CD8-positive, alpha-beta memory T cell (primary cell): ENCODE measurements at regions not wholly inside any gene's neighbourhood (a gene's known extent, or its start where the extent isn't known, plus 50 kb on each side); places are given as distances from the start of the nearest gene placed in this dataset.

Source experiments
- CTCF ChIA-PET: fragments of 350-600 bp; sonication (Branson Sonifier 250); formaldehyde crosslinking; loops from one replicate; lab custom pipeline; 2021; ENCODE audit warnings: antibody characterized with exemption; lab: Charles Lee
- POLR2A ChIA-PET: fragments of 350-600 bp; sonication (Branson Sonifier 250); formaldehyde crosslinking; loops from one replicate; lab custom pipeline; 2021; ENCODE audit warnings: antibody characterized with exemption; lab: Charles Lee
- DNase-seq, 5 donors: peaks; one replicate each; pipeline versions ENCODE4 v3.0.0 to v3.0.0-alpha.2; 2020 to 2022; ENCODE audit warnings: mixed read lengths in 1 of 5
- H3K27ac ChIP-seq: one replicate; pipeline ENCODE4 v1.7.0; 2013; ENCODE audit warnings: low read depth, mild to moderate bottlenecking, low read length, moderate library complexity
- H3K27me3 ChIP-seq: 2 replicates; pipeline ENCODE4 v1.7.0; 2013; ENCODE audit warnings: low read length, mild to moderate bottlenecking; ENCODE audit not compliant: insufficient read depth, poor library complexity, severe bottlenecking
- H3K36me3 ChIP-seq: 2 replicates; pipeline ENCODE4 v1.7.0; 2013; ENCODE audit warnings: mild to moderate bottlenecking, low read length, moderate library complexity; ENCODE audit not compliant: insufficient read depth
- H3K4me1 ChIP-seq: 2 replicates; pipeline ENCODE4 v1.7.0; 2013; ENCODE audit warnings: mild to moderate bottlenecking, low read length, moderate library complexity; ENCODE audit not compliant: insufficient read depth
- H3K4me3 ChIP-seq: 2 replicates; pipeline ENCODE4 v1.7.0; 2013; ENCODE audit warnings: mild to moderate bottlenecking, low read length
- H3K9me3 ChIP-seq: 2 replicates; pipeline ENCODE4 v1.7.0; 2013; ENCODE audit warnings: mild to moderate bottlenecking, low read length
- H3K27ac Mint-ChIP-seq, 8 donors: one replicate each; pipeline ENCODE4 v1.8.0; 2020 to 2021; ENCODE audit warnings: mixed read lengths in 8 of 8, mild to moderate bottlenecking in 6 of 8, inconsistent platforms in 3 of 8, moderate library complexity in 3 of 8
- H3K27me3 Mint-ChIP-seq, 2 donors: one replicate each; pipeline ENCODE4 v1.8.0; 2020 to 2021; ENCODE audit warnings: mixed read lengths in 2 of 2, mild to moderate bottlenecking in 1 of 2, moderate library complexity in 1 of 2
- H3K36me3 Mint-ChIP-seq, 3 donors: one replicate each; pipeline ENCODE4 v1.8.0; 2020 to 2021; ENCODE audit warnings: mixed read lengths in 3 of 3, inconsistent platforms in 1 of 3, mild to moderate bottlenecking in 1 of 3
- H3K4me1 Mint-ChIP-seq, 3 donors: one replicate each; pipeline ENCODE4 v1.8.0; 2020 to 2021; ENCODE audit warnings: mixed read lengths in 3 of 3, inconsistent platforms in 1 of 3, mild to moderate bottlenecking in 1 of 3
- H3K4me3 Mint-ChIP-seq, 7 donors: one replicate each; pipeline ENCODE4 v1.8.0; 2020 to 2021; ENCODE audit warnings: mixed read lengths in 7 of 7, mild to moderate bottlenecking in 6 of 7, moderate library complexity in 4 of 7, inconsistent platforms in 2 of 7
- H3K9me3 Mint-ChIP-seq, 5 donors: one replicate each; pipeline ENCODE4 v1.8.0; 2020 to 2022; ENCODE audit warnings: mixed read lengths in 5 of 5, mild to moderate bottlenecking in 3 of 5, moderate library complexity in 2 of 5, inconsistent platforms in 1 of 5

DNA sequence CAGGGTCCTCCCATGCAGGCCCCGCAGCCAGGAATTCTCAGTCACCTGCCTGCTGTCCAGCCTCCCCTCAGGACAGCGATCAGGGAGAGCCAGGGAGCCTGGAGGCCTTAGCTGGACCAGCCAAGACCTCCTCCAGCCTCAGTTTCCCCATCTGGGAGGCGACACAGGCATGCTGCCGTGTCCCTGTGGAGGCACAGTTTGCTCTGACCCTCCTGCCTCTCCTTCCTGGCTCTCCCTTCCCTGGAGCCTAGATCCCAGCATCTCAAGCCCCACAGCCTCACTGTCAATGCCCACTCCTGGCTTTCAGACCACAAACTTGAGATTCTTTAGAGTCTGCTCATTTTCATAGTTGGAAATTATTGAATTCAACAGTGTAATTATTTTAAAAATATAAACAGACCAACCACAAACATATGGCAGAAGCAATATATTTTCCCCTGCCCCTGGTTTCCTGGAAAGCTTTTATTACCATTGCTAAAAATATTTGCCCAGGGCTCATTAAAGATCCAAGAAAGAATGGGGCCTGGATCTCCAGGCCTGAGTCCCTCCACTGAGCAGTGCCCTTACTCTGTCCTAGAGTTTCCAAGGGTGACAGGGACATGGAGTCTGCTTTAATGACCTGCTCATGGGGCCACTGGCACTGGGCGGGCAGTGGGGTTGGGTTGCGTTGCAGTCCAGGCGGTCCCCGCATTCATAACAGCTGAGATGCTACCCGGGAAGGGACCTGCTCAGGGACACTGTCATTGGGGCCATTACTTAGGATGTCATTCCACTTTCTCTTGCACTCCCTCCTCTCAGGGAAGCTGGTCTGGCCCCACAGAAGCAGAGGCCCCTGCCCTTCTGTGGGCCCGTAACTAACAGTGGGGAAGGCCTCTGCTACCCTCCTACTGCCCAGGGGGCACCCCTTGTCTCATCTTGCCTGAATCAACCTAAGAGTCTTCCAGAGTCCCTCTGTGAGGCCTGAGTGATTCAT lies 81.6 kb upstream of the CHST15 start:
- no peaks in the 10 kb centered on the region for H3K36me3 Mint-ChIP-seq
- Histone ChIP-seq H3K27ac (no peak overlapping the region), H3K4me3 (no peak overlapping the region), H3K27me3 (no peaks in the 10 kb centered on the region), H3K4me1 (no peaks in the 10 kb centered on the region), H3K36me3 (no peaks in the 10 kb centered on the region), H3K9me3 (no peaks in the 10 kb centered on the region)
- peaks cover 5 to 18% of the 10 kb centered on the region in 2 donors for H3K27me3 Mint-ChIP-seq
- POLR2A ChIA-PET, result no interaction called here
- no peak overlapping the region for H3K4me3 Mint-ChIP-seq
- H3K4me1 Mint-ChIP-seq, result no peaks in the 10 kb centered on the region
- H3K9me3 Mint-ChIP-seq, result peaks cover 0 to 1% (median 0%) of the 10 kb centered on the region in 5 donors
- DNase-seq, result no peak
- CTCF ChIA-PET, result interaction anchor here (1.2 kb wide), 1 partner anchor 214 kb away, joined by 3 read pairs; no protein-coding TSS in a partner anchor
- H3K27ac Mint-ChIP-seq, result no peak overlapping the region

DNA sequence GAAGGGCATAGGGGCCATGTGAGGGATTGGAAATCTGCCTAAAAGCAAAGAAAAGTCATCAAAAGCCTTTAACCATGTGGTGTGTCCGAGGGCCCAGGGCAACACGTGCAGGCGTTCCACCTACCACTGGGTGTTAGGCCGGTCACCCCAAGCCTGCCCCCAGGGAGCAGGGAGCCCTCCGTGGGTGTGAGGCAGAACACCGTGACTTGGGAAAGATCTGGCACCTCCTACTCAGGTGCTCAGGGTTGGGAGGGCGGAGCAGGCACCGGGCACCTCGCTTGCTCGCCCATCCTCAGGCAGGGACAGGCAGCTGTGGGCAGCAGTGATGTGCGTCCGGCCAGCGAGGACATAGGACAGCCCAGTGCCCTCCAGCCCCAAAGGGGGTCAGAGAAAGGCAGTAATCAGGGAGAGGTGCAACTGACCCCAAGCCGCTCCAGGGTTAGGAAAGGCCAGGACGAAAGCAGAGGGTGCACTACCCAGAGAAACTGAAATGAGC lies 80.7 kb upstream of the CHST15 start:
- ChIA-PET POLR2A (no interaction called here), CTCF (interaction anchor here (1.2 kb wide), 1 partner anchor 215 kb away, joined by 3 read pairs; no protein-coding TSS in a partner anchor)
- H3K27ac Mint-ChIP-seq, result no peak overlapping the region
- H3K9me3 Mint-ChIP-seq, result peaks cover 0 to 1% (median 0%) of the 10 kb centered on the region in 5 donors
- H3K27me3 Mint-ChIP-seq, result peaks cover 5 to 18% of the 10 kb centered on the region in 2 donors
- H3K27me3 ChIP-seq, result no peaks in the 10 kb centered on the region
- no peaks in the 10 kb centered on the region for H3K36me3 ChIP-seq
- H3K4me3 ChIP-seq, result no peak overlapping the region
- no peak for DNase-seq
- H3K4me1 Mint-ChIP-seq, result no peaks in the 10 kb centered on the region
- no peaks in the 10 kb centered on the region for H3K9me3 ChIP-seq
- H3K27ac ChIP-seq, result no peak overlapping the region
- H3K4me1 ChIP-seq, result no peaks in the 10 kb centered on the region
- H3K4me3 Mint-ChIP-seq, result no peak overlapping the region
- H3K36me3 Mint-ChIP-seq, result no peaks in the 10 kb centered on the region

DNA sequence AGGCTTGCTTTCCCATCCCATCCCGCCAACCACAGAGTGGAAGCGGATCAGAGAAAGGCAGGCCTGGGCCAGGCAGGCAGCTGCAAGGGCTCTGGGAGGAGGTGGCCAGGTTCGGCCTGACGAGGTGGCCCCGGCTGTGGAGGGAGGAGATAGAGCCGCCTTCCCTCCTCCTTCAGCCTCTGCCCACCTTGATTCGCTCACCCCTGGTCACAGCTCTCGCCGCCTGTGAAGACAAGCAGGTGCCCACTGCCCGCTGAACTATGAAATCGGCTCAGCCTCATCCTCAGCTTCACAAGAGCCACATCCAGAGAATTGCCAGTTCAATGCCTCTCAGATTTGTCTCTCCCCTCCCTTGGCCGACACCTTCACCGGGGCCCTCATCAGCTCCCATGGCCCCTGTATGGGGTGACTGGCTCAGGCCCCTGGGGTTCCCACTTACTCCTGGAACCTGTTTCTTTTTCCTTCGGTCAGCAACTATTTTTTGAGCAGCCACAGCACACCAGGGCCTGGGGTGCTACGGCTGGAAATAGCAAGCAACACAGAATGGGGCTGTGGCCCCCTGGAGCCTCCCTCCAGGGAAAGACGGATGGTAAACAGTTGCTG lies 80.0 kb upstream of the CHST15 start:
- no peaks in the 10 kb centered on the region for H3K27me3 ChIP-seq
- DNase-seq, result no peak
- no peaks in the 10 kb centered on the region for H3K36me3 ChIP-seq
- no peaks in the 10 kb centered on the region for H3K4me1 Mint-ChIP-seq
- H3K9me3 Mint-ChIP-seq, result peaks cover 0 to 1% (median 0%) of the 10 kb centered on the region in 5 donors
- H3K27me3 Mint-ChIP-seq, result peaks cover 5 to 18% of the 10 kb centered on the region in 2 donors
- ChIA-PET POLR2A (no interaction called here), CTCF (no interaction called here)
- no peaks in the 10 kb centered on the region for H3K36me3 Mint-ChIP-seq
- H3K27ac ChIP-seq, result no peak overlapping the region
- no peak overlapping the region for H3K27ac Mint-ChIP-seq
- H3K4me1 ChIP-seq, result no peaks in the 10 kb centered on the region
- no peak overlapping the region for H3K4me3 Mint-ChIP-seq
- H3K4me3 ChIP-seq, result no peak overlapping the region
- H3K9me3 ChIP-seq, result no peaks in the 10 kb centered on the region

DNA sequence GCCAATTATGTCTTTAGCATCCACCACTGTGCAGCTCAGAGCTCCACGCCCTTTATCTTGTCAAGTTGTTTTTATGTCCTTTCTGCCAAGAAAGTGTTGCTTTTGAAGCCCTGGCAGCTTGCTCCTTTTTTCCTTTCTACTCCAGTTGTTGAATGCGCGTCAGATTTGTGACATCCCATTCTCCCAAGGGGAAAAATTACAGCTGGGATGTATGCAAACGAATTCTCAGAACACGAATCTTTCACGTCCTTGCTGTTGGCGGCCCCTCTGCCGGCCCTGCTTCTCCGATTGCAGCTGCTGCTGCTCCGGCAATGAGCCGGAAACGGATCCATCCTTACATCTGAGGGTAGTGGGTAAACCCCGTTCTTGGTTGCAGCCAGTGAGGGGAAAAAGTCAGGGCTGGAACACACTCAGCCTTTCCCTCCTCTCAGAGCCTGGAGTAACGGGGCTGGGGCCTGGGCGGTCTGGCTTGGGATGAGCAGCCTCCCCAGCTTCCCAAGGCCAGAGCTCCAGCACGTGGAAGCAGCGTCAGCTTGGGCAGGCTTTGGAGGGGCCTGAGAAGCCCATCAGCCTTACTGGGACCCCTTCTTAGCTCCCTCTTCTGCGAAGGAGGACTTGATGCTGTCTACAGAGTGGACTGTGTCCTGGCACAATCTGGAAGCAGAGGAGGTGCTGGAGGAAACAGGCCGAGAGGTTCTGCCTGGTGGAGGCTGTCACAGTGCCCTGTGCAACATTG lies 79.0 kb upstream of the CHST15 start:
- Mint-ChIP-seq H3K9me3 (peaks cover 0 to 1% (median 0%) of the 10 kb centered on the region in 5 donors), H3K27ac (no peak overlapping the region), H3K4me1 (no peaks in the 10 kb centered on the region), H3K4me3 (no peak overlapping the region), H3K36me3 (no peaks in the 10 kb centered on the region), H3K27me3 (peaks cover 5 to 16% of the 10 kb centered on the region in 2 donors)
- Histone ChIP-seq H3K27ac (no peak overlapping the region), H3K4me3 (no peak overlapping the region), H3K4me1 (no peaks in the 10 kb centered on the region), H3K9me3 (no peaks in the 10 kb centered on the region), H3K27me3 (no peaks in the 10 kb centered on the region), H3K36me3 (no peaks in the 10 kb centered on the region)
- CTCF ChIA-PET, result no interaction called here
- POLR2A ChIA-PET, result no interaction called here
- DNase-seq, result no peak

DNA sequence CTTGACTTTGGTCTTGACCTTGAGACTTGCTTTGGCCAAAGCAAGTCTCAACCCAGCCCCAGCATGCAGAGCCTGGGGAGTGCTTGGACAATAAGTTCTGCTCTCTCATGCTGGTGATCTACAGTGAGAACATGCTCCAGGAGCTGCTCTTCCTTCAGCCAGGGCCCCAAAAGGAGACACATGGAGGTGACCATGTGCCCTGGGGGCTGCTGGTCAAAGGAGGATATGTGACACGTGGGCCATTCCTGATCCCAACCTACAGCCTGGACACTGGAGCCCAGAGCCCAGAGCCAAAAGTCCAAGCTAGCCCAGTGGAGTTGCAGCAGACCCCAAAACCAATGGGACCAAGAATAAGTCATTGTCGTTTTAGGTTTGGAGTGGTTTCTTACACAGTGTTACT lies 78.2 kb upstream of the CHST15 start:
- ChIA-PET POLR2A (no interaction called here), CTCF (no interaction called here)
- H3K36me3 Mint-ChIP-seq, result no peaks in the 10 kb centered on the region
- no peaks in the 10 kb centered on the region for H3K4me1 Mint-ChIP-seq
- peaks cover 3 to 13% of the 10 kb centered on the region in 2 donors for H3K27me3 Mint-ChIP-seq
- Histone ChIP-seq H3K36me3 (no peaks in the 10 kb centered on the region), H3K4me3 (no peak overlapping the region), H3K27ac (no peak overlapping the region), H3K4me1 (no peaks in the 10 kb centered on the region), H3K27me3 (no peaks in the 10 kb centered on the region), H3K9me3 (no peaks in the 10 kb centered on the region)
- no peak overlapping the region for H3K4me3 Mint-ChIP-seq
- no peak for DNase-seq
- H3K27ac Mint-ChIP-seq, result no peak overlapping the region
- peaks cover 0 to 1% (median 0%) of the 10 kb centered on the region in 5 donors for H3K9me3 Mint-ChIP-seq

DNA sequence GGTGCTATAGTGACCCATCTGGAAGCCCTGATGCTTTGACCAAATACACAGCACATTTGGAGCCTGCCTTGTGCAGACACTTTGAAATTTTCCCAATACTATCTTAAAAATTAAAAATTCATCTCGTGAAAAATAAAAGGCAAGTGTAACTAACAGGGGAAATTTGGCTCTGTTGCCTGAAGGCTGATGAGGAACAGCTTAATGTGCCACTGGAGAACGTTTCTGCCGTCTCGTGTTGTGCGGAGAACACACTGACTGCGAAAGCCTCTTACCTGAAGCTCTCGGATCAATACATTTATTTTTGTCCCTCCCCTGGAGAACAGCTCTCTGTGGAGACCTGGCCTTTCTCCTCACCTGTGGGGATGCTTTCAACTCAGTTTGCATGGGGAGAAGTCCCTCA lies 77.2 kb upstream of the CHST15 start:
- no peak overlapping the region for H3K4me3 ChIP-seq
- DNase-seq, result no peak
- ChIA-PET POLR2A (no interaction called here), CTCF (no interaction called here)
- Mint-ChIP-seq H3K27ac (no peak overlapping the region), H3K27me3 (peaks cover 0 to 7% of the 10 kb centered on the region in 2 donors), H3K9me3 (peaks cover 0 to 1% (median 0%) of the 10 kb centered on the region in 5 donors), H3K4me1 (no peaks in the 10 kb centered on the region), H3K4me3 (no peak overlapping the region), H3K36me3 (no peaks in the 10 kb centered on the region)
- H3K4me1 ChIP-seq, result no peaks in the 10 kb centered on the region
- H3K27ac ChIP-seq, result no peak overlapping the region
- H3K27me3 ChIP-seq, result no peaks in the 10 kb centered on the region
- H3K9me3 ChIP-seq, result no peaks in the 10 kb centered on the region
- no peaks in the 10 kb centered on the region for H3K36me3 ChIP-seq

DNA sequence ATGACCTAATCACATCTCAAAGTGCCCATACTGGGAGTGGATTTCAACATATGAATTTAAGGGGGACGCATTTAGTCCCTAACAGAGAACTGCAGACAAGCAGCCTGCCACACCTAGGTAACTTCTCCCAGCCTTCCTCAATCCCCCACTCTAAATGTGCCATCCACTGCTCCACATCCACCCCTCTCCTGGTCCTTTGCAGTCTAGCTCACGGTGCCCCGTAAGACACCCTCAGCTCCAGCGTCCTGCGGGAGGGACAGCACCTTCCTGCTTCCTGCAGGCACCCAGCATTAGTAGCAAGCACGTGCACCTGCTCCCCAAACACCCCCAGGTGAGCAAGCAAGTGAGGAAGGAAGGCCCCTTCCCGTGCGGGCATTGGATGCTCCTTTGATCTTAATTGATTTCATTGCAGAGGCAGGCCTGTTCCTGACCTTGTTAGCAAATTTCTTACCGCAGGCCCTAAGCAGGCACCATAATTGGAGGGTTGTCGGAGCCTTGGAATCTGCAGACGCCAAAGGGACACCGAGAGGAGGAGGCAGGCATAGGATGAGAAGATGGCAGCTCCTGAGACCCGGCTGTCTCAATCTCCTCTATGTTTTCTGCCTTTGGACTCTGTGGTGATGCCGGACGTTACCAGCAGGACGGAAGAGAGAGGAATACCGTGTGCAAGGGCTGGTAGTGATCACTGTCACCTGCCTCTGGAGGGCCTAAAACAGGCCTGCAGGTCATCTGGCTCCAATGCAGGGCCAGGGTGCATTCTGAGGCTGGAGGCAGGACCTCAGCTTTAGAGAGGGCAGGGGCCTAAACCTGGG lies 75.8 kb upstream of the CHST15 start:
- no peaks in the 10 kb centered on the region for H3K27me3 ChIP-seq
- DNase-seq, result no peak
- H3K4me1 ChIP-seq, result no peaks in the 10 kb centered on the region
- H3K36me3 ChIP-seq, result no peaks in the 10 kb centered on the region
- H3K9me3 Mint-ChIP-seq, result peaks cover 0 to 3% (median 0%) of the 10 kb centered on the region in 5 donors
- H3K4me3 ChIP-seq, result no peak overlapping the region
- ChIA-PET CTCF (no interaction called here), POLR2A (no interaction called here)
- H3K36me3 Mint-ChIP-seq, result no peaks in the 10 kb centered on the region
- no peak overlapping the region for H3K27ac ChIP-seq
- H3K27ac Mint-ChIP-seq, result no peak overlapping the region
- no peaks in the 10 kb centered on the region for H3K4me1 Mint-ChIP-seq
- H3K9me3 ChIP-seq, result no peaks in the 10 kb centered on the region
- no peak overlapping the region for H3K4me3 Mint-ChIP-seq
- H3K27me3 Mint-ChIP-seq, result peaks cover 0 to 13% of the 10 kb centered on the region in 2 donors
